Effector memory CD8-positive, alpha-beta T cell (primary cell): ENCODE measurements at regions not wholly inside any gene's neighbourhood (a gene's known extent, or its start where the extent isn't known, plus 50 kb on each side); places are given as distances from the start of the nearest gene placed in this dataset.
"Not testable (repeated sequence)": the region's sequence is repeated elsewhere in the genome, so short reads cannot be mapped to it uniquely, and the experiment has no call there.

Experiments
- ATAC-seq: fragments of 150-1000 bp; cut with Tn5 transposase; replicated peaks from 2 replicates; pipeline ENCODE4 v1.10.0; 2021; ENCODE audit warnings: mild to moderate bottlenecking, moderate library complexity
- DNase-seq, 3 experiments: peaks; one replicate each; pipeline ENCODE4 v3.0.0; 2021
- H3K27ac Mint-ChIP-seq, 2 donors: one replicate each; pipeline ENCODE4 v1.8.0; 2022; ENCODE audit warnings: mild to moderate bottlenecking in 2 of 2, mixed read lengths in 2 of 2, moderate library complexity in 2 of 2
- H3K27me3 Mint-ChIP-seq, 2 donors: one replicate each; pipeline ENCODE4 v1.8.0; 2022; ENCODE audit warnings: mixed read lengths in 2 of 2
- H3K36me3 Mint-ChIP-seq: one replicate; pipeline ENCODE4 v1.8.0; 2022; ENCODE audit warnings: mild to moderate bottlenecking, moderate library complexity, mixed read lengths; ENCODE audit not compliant: insufficient read depth
- H3K4me1 Mint-ChIP-seq, 2 donors: one replicate each; pipeline ENCODE4 v1.8.0; 2022; ENCODE audit warnings: low read depth in 2 of 2, mixed read lengths in 2 of 2
- H3K4me3 Mint-ChIP-seq, 2 donors: one replicate each; pipeline ENCODE4 v1.8.0; 2022; ENCODE audit warnings: mild to moderate bottlenecking in 2 of 2, mixed read lengths in 2 of 2, moderate library complexity in 2 of 2
- H3K9me3 Mint-ChIP-seq, 2 donors: one replicate each; pipeline ENCODE4 v1.8.0; 2022; ENCODE audit warnings: mixed read lengths in 2 of 2

DNA sequence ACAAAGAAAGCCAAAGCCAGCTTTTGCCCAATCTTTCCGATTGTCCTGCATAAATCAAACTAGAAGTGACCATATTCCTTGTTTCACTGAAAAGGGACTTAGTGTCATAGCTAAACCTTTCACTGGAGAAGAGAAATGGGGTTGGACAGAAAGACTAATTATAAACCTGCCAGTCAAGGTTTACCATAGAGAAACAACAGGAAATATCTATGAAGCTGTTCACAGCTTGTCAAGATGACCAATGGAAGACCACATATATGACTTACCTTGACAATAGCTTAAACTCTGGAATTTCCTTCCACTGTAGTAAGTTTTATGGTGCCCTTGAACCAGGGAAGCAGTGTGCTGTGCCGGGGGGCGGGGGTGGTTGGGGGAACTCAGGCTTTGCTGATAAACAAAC, 107.7 kb upstream of the PHACTR1 start:
- no peaks in the 10 kb centered on the region for H3K36me3 Mint-ChIP-seq
- H3K4me1 Mint-ChIP-seq: no peaks in the 10 kb centered on the region
- no peaks in the 10 kb centered on the region for H3K9me3 Mint-ChIP-seq
- no peak for ATAC-seq
- peaks cover 10 to 21% of the 10 kb centered on the region in 2 donors for H3K27me3 Mint-ChIP-seq
- H3K27ac Mint-ChIP-seq: no peak overlapping the region
- no peak overlapping the region for H3K4me3 Mint-ChIP-seq
- no peak for DNase-seq

DNA sequence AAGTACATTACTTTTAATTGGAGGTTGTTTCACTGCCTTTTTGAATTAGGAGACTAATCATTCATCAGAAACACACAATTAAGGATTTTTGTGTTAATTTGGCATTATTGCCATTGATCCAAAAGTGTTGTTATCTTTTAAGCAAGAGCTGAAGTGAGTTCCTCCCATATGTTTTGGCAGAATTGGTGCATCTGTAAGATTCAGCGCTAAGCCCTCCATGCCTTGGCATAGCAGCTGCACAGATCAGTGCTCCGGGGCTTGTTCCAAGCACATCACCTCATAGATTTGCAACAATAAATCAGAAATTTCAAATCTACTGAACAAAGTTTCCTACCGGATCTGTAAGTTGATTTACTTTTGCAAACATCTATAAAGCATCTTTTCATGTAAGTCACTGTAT, 106.8 kb upstream of the PHACTR1 start:
- no peaks in the 10 kb centered on the region for H3K4me1 Mint-ChIP-seq
- ATAC-seq (no peak), DNase-seq (no peak)
- H3K9me3 Mint-ChIP-seq: no peaks in the 10 kb centered on the region
- H3K27ac Mint-ChIP-seq: no peak overlapping the region
- peaks cover 10 to 21% of the 10 kb centered on the region in 2 donors for H3K27me3 Mint-ChIP-seq
- no peaks in the 10 kb centered on the region for H3K36me3 Mint-ChIP-seq
- no peak overlapping the region for H3K4me3 Mint-ChIP-seq

DNA sequence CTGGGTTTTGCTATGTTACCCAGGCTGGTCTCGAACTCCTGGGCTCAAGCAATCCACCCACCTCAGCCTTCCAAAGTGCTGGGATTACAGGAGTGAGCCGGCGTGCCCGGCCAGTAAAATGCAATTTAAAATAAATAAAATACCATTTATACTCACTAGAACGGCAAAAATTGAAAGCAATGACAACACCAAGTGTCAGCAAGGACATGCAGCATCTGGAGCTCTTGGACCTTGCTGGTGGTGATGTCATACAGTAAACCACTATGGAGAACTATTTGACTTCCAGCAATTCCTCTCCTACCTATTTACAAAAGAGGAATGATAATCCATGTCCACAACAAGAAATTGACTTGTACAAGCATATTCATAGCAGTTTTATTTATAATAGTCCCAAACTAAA, 105.7 kb upstream of the PHACTR1 start:
- DNase-seq: no peak
- Mint-ChIP-seq H3K27ac (no peak overlapping the region), H3K27me3 (peaks cover 10 to 21% of the 10 kb centered on the region in 2 donors), H3K4me3 (no peak overlapping the region), H3K9me3 (no peaks in the 10 kb centered on the region), H3K4me1 (no peaks in the 10 kb centered on the region), H3K36me3 (no peaks in the 10 kb centered on the region)
- ATAC-seq: no peak

DNA sequence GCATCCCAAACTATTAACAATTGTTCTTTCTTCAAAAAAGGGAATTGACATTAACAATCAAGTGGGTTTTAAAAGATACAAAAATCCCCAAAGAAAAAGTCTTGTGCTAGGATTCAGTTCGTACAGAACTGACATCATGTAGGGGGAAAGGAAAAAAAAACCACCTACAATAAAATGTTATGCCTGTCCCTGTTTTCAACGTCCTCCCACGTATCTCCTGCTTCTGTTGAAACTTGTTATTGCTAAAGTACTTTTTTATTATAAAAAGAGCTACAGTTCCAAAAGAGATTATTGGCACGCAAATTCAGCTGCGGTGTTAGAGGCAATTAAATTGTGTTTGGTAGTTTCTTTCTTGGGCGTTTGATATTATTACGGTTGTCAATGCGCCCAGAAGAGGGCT, 102.8 kb upstream of the PHACTR1 start:
- no peaks in the 10 kb centered on the region for H3K9me3 Mint-ChIP-seq
- no peak overlapping the region for H3K27ac Mint-ChIP-seq
- DNase-seq (no peak), ATAC-seq (no peak)
- H3K27me3 Mint-ChIP-seq: peaks cover 0 to 6% of the 10 kb centered on the region in 2 donors
- H3K4me3 Mint-ChIP-seq: no peak overlapping the region
- H3K4me1 Mint-ChIP-seq: no peaks in the 10 kb centered on the region
- H3K36me3 Mint-ChIP-seq: no peaks in the 10 kb centered on the region

DNA sequence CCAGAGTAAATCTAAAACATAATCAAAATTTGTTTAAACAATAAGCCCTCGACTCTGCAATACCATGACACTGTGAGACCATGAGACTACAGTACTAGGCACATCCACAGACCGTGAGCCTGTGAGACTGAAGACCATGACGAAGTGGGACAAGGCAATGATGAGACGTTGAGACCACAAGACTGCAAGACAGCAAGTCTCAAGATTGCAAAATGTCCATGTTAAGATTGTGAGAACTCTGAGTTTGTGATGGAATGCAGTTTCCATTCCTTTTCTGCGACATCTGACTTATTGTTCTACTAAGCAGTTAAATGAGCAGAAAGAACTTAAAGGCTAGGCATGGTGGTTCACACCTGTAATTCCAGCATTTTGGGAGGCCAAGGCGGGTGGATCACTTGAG, 102.1 kb upstream of the PHACTR1 start:
- H3K9me3 Mint-ChIP-seq: no peaks in the 10 kb centered on the region
- ATAC-seq (no peak), DNase-seq (no peak)
- H3K36me3 Mint-ChIP-seq: no peaks in the 10 kb centered on the region
- peaks cover 0 to 6% of the 10 kb centered on the region in 2 donors for H3K27me3 Mint-ChIP-seq
- no peaks in the 10 kb centered on the region for H3K4me1 Mint-ChIP-seq
- H3K4me3 Mint-ChIP-seq: no peak overlapping the region
- no peak overlapping the region for H3K27ac Mint-ChIP-seq

DNA sequence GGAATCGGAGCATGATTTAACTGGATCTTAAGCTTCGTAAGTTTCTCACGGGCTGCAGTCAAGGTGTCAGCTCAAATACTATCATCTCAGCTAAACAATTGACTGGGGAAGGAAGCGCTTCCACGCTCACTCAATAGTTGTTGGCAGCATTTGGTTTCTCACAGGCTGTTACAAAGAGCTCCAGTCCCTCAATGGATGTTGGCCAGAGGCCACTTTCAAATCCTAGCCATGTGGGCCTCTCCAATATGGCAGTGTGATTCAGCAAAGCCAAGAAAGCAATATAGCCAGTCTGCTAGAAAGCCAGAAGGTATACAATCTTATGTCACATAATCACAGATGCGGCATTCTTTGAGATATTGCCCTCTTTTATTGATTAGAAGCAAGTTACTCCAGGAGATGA, 98.3 kb upstream of the PHACTR1 start:
- no peak for DNase-seq
- ATAC-seq: no peak
- Mint-ChIP-seq H3K4me1 (no peaks in the 10 kb centered on the region), H3K4me3 (no peak overlapping the region), H3K27me3 (no peaks in the 10 kb centered on the region), H3K36me3 (no peaks in the 10 kb centered on the region), H3K9me3 (no peaks in the 10 kb centered on the region), H3K27ac (no peak overlapping the region)

DNA sequence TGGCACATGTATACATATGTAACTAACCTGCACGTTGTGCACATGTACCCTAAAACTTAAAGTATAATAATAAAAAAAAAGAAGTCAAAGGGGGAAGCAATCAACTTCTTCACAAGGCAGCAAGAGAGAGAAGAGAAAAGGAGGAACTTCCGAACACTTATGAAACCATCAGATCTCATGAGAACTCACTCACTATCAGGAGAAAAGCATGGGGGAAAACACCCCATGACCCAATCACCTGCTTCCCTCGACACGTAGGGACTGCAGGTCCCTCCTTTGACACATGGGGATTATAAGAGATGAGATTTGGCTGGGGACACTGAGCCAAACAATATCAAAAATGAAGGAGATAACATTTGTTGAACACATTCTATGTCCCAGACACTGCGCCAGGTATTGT, 94.8 kb upstream of the PHACTR1 start:
- H3K36me3 Mint-ChIP-seq: no peaks in the 10 kb centered on the region

DNA sequence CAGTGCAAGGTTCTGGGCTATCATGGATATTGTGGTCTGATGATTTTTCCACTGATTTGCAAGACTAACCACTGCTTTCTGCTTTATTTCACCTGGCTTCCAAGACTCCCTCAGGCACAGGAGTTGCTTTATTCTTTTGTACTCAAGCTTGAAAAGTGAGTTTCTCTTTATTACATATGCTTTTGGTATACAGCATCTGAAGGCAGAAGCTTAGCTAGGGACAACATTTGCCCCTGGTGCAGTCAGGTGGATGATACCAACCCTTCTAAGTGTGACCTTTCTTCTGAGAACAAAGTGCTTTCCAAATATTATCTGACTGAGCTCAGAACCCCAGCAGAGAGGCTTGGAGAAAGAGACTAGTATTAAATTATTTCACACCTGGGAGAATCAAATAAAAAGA, 94.0 kb upstream of the PHACTR1 start:
- no peaks in the 10 kb centered on the region for H3K9me3 Mint-ChIP-seq
- H3K4me1 Mint-ChIP-seq: no peaks in the 10 kb centered on the region
- H3K27me3 Mint-ChIP-seq: peaks cover 0 to 6% of the 10 kb centered on the region in 2 donors
- ATAC-seq (no peak), DNase-seq (no peak)
- H3K4me3 Mint-ChIP-seq: no peak overlapping the region
- no peaks in the 10 kb centered on the region for H3K36me3 Mint-ChIP-seq
- no peak overlapping the region for H3K27ac Mint-ChIP-seq

More for the DNA sequence above, 94.8 kb upstream of the PHACTR1 start:
- DNase-seq: no peak
- H3K27me3 Mint-ChIP-seq: peaks cover 0 to 6% of the 10 kb centered on the region in 2 donors
- no peak overlapping the region for H3K4me3 Mint-ChIP-seq
- H3K4me1 Mint-ChIP-seq: no peaks in the 10 kb centered on the region
- no peaks in the 10 kb centered on the region for H3K9me3 Mint-ChIP-seq
- ATAC-seq: no peak
- H3K27ac Mint-ChIP-seq: no peak overlapping the region

DNA sequence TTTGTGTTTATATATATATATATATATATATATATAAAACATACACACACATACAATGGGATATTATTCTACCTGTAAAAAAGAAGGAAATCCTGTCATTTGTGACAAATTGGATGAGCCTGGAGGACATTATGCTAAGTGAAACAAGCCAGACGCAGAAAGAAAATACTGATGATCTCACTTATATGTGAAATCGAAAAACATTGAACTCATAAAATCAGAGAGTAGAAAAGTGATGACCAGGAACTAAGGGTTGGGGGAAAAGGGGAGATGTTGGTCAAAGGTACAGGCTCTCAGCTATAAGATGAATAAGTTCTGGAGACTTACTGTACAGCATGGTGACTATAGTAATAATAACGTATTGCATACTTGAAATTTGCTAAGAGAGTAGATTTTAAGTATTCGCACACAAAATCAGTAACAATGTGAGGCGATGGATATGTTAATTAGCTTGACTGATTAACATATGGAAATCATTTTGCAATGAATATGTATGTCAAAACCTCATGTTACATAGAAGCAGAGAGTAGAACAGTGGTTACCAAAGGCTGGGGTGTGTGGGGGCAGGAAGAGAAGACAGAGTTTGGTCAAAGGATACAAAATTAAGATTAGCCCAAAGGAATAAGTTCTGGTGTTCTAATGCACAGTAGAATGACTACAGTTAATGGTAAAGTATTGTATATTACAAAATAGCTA, 92.3 kb upstream of the PHACTR1 start:
- ATAC-seq (no peak), DNase-seq (no peak)
- H3K4me1 Mint-ChIP-seq: no peaks in the 10 kb centered on the region
- no peak overlapping the region for H3K4me3 Mint-ChIP-seq
- H3K36me3 Mint-ChIP-seq: no peaks in the 10 kb centered on the region
- H3K27ac Mint-ChIP-seq: no peak overlapping the region
- peaks cover 0 to 6% of the 10 kb centered on the region in 2 donors for H3K27me3 Mint-ChIP-seq
- H3K9me3 Mint-ChIP-seq: no peaks in the 10 kb centered on the region

DNA sequence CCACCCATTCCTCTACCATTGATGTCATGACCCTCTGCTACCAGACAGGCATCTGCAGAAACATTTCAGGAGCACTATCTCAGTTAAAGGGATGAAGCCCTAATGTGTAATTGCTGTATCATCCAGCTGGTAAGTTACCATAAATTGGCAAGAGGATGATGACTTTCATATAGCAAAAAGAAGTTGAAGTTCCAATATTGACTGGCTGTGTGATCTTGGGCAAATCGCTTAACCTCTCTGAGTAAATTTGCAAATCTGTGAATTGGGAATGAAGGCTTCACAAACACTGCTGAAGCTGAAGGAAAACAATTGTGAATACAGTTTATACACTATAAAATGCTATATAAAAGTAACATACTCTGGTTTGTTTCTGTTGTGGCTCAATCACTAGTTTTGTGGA, 89.5 kb upstream of the PHACTR1 start:
- Mint-ChIP-seq H3K4me3 (no peak overlapping the region), H3K27ac (no peak overlapping the region), H3K27me3 (peaks cover 2 to 6% of the 10 kb centered on the region in 2 donors), H3K36me3 (no peaks in the 10 kb centered on the region), H3K9me3 (no peaks in the 10 kb centered on the region), H3K4me1 (no peaks in the 10 kb centered on the region)
- ATAC-seq (no peak), DNase-seq (no peak)

DNA sequence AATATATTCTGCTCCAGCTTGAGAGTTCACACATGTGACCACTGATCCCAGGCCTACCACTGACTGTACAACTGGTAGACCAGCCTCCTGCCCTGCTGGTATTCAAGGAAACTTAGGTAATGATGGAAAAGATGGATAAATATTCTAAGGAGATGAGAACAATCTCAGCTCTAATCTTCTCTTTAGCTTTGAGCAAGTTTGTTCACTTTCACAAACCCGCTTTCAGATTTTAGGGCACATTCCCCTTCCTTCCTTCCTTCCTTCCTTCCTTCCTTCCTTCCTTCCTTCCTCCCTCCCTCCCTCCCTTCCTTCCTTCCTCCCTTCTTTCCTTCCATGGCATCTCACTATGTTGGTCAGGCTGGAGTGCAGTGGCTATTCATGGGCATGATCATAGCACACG, 88.2 kb upstream of the PHACTR1 start:
- no peak for DNase-seq
- Mint-ChIP-seq H3K27ac (no peak overlapping the region), H3K4me1 (no peaks in the 10 kb centered on the region), H3K4me3 (no peak overlapping the region), H3K36me3 (no peaks in the 10 kb centered on the region), H3K9me3 (no peaks in the 10 kb centered on the region), H3K27me3 (peaks cover 11 to 12% of the 10 kb centered on the region in 2 donors)
- ATAC-seq: no peak

DNA sequence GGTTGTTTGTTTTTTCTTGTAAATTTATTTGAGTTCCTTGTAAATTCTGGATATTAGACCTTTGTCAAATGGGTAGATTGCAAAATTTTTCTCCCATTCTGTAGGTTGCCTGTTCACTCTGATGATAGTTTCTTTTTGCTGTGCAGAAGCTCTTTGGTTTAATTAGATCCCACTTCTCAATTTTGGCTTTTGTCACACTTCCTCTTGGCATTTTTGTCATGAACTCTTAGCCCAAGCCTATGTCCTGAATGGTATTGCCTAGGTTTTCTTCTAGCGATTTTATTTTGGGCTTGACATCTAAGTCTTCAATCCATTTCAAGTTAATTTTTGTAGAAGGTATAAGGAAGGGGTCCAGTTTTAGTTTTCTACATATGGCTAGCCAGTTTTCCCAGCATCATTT, 82.8 kb upstream of the PHACTR1 start:
- peaks cover 26 to 27% of the 10 kb centered on the region in 2 donors for H3K27me3 Mint-ChIP-seq
- not testable (repeated sequence) for ATAC-seq, H3K9me3 Mint-ChIP-seq, DNase-seq, H3K4me3 Mint-ChIP-seq, H3K36me3 Mint-ChIP-seq, H3K4me1 Mint-ChIP-seq, H3K27ac Mint-ChIP-seq

DNA sequence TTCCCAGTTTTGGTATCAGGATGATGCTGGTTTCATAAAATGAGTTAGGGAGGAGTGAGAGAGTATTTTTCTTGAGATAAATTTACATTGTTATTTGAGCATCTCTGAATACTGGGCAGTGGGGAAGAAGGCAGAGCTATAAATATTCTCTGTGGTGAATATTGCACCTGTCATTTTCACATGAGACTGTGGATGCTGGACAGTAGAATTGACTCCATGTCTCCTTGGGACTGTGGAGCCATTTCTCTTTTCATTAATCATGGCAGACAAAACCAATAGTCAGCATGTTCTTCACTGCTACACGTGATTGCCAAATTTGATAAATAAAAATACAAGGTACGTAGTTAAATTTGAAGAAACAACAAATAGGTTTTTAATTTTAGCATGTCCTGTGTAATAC, 81.2 kb upstream of the PHACTR1 start:
- Mint-ChIP-seq H3K27ac (no peak overlapping the region), H3K9me3 (no peaks in the 10 kb centered on the region), H3K4me3 (no peak overlapping the region), H3K27me3 (peaks cover 26 to 27% of the 10 kb centered on the region in 2 donors), H3K36me3 (no peaks in the 10 kb centered on the region), H3K4me1 (no peaks in the 10 kb centered on the region)
- ATAC-seq (no peak), DNase-seq (no peak)

DNA sequence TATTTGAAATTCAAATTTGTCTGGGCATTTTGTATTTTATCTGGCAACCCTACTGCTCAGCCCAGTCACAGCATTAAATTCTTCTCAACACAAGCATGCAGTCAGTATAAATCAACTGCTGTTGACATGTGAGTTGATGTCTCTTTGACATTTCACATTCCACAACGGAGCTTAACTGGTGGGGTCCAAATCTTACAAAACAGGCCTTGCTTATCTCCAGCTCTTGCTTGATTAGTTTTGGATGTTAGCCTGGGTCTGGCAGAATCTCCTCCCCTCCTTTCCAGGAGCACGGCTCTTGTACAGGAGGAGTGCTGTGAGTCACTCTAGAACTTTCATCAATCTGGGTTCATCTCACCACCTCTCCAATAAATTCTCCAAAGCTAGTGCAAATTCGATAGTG, 80.8 kb upstream of the PHACTR1 start:
- ATAC-seq (no peak), DNase-seq (no peak)
- H3K4me1 Mint-ChIP-seq: no peaks in the 10 kb centered on the region
- H3K27me3 Mint-ChIP-seq: peaks cover 26 to 27% of the 10 kb centered on the region in 2 donors
- H3K4me3 Mint-ChIP-seq: no peak overlapping the region
- H3K27ac Mint-ChIP-seq: no peak overlapping the region
- no peaks in the 10 kb centered on the region for H3K36me3 Mint-ChIP-seq
- no peaks in the 10 kb centered on the region for H3K9me3 Mint-ChIP-seq

DNA sequence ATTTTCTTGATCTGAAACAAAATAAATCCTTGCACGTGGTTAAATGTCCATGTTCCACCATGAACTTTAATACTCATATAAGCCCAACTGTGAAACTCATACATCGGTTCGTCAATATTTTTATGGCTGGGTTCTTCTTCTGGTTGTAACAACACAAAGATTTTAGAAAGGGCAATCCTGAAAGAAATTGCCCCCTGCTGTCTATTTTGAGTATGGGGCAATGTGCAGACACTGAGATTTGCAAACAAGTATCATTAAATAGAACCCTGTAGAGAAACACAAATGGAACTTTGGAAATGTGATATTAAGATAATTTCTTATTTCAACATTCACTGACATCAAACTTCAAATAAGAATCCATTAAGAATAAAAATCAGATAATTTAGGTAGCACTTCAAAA, 80.2 kb upstream of the PHACTR1 start:
- H3K27me3 Mint-ChIP-seq: peaks cover 26 to 27% of the 10 kb centered on the region in 2 donors

More for the DNA sequence above, 80.2 kb upstream of the PHACTR1 start:
- H3K27ac Mint-ChIP-seq: no peak overlapping the region
- no peak overlapping the region for H3K4me3 Mint-ChIP-seq
- no peaks in the 10 kb centered on the region for H3K36me3 Mint-ChIP-seq
- DNase-seq (no peak), ATAC-seq (no peak)
- no peaks in the 10 kb centered on the region for H3K4me1 Mint-ChIP-seq
- H3K9me3 Mint-ChIP-seq: no peaks in the 10 kb centered on the region
